H9 (cell line): ENCODE measurements at regions not wholly inside any gene's neighbourhood (a gene's known extent, or its start where the extent isn't known, plus 50 kb on each side); places are given as distances from the start of the nearest gene placed in this dataset.

Experiments
- DNase-seq: peaks from one replicate; pipeline ENCODE4 v3.0.0-alpha.2; 2017
- H2AFZ ChIP-seq: one replicate; pipeline ENCODE4 v1.6.1; 2013; ENCODE audit warnings: mild to moderate bottlenecking, low read length, control low read depth, moderate library complexity
- H2AK5ac ChIP-seq: 2 replicates; pipeline ENCODE4 v1.6.1; 2013; ENCODE audit warnings: low read length, control low read depth, mixed read lengths; ENCODE audit not compliant: insufficient read length
- H2BK120ac ChIP-seq: one replicate; pipeline ENCODE4 v1.6.1; 2013; ENCODE audit warnings: low read depth, mild to moderate bottlenecking, low read length, control low read depth, inconsistent platforms; ENCODE audit not compliant: poor library complexity, severe bottlenecking
- H2BK12ac ChIP-seq: 2 replicates; pipeline ENCODE4 v1.6.1; 2013; ENCODE audit warnings: low read length, control low read depth, mixed read lengths, low read depth; ENCODE audit not compliant: insufficient read length
- H2BK15ac ChIP-seq: 2 replicates; pipeline ENCODE4 v1.6.1; 2013; ENCODE audit warnings: low read depth, low read length, control low read depth
- H2BK20ac ChIP-seq: one replicate; pipeline ENCODE4 v1.6.1; 2013; ENCODE audit warnings: low read depth, mild to moderate bottlenecking, low read length, control low read depth, inconsistent platforms; ENCODE audit not compliant: poor library complexity, severe bottlenecking
- H2BK5ac ChIP-seq: 2 replicates; pipeline ENCODE4 v1.6.1; 2013; ENCODE audit warnings: low read length, control low read depth, mixed read lengths; ENCODE audit not compliant: insufficient read length
- H3K14ac ChIP-seq: 2 replicates; pipeline ENCODE4 v1.6.1; 2013; ENCODE audit warnings: low read length, control low read depth; ENCODE audit not compliant: insufficient read depth
- H3K18ac ChIP-seq: 2 replicates; pipeline ENCODE4 v1.6.1; 2013; ENCODE audit warnings: low read depth, mild to moderate bottlenecking, mixed read lengths, low read length, control low read depth; ENCODE audit not compliant: insufficient read length
- H3K23ac ChIP-seq: 2 replicates; pipeline ENCODE4 v1.6.1; 2013; ENCODE audit warnings: low read length, control low read depth, mixed read lengths, low read depth; ENCODE audit not compliant: insufficient read length
- H3K23me2 ChIP-seq: 2 replicates; pipeline ENCODE4 v1.6.1; 2013; ENCODE audit warnings: low read depth, mild to moderate bottlenecking, mixed read lengths, low read length, control low read depth; ENCODE audit not compliant: insufficient read length, poor library complexity, severe bottlenecking
- H3K27ac ChIP-seq: 2 replicates; pipeline ENCODE4 v1.5.1; 2013; ENCODE audit warnings: low read length, control low read depth, mixed read lengths, low read depth; ENCODE audit not compliant: insufficient read length
- H3K27me3 ChIP-seq: 2 replicates; pipeline ENCODE4 v1.6.1; 2013; ENCODE audit warnings: low read length, control low read depth, inconsistent platforms; ENCODE audit not compliant: insufficient read depth
- H3K4ac ChIP-seq: 2 replicates; pipeline ENCODE4 v1.6.1; 2013; ENCODE audit warnings: low read depth, mild to moderate bottlenecking, control low read depth, inconsistent platforms, low read length, moderate library complexity
- H3K4me1 ChIP-seq: 2 replicates; pipeline ENCODE4 v1.6.1; 2013; ENCODE audit warnings: low read length, control low read depth, inconsistent platforms; ENCODE audit not compliant: insufficient read depth
- H3K4me2 ChIP-seq: 2 replicates; pipeline ENCODE4 v1.6.1; 2013; ENCODE audit warnings: low read length, control low read depth, mixed read lengths; ENCODE audit not compliant: insufficient read length, insufficient read depth
- H3K56ac ChIP-seq: 2 replicates; pipeline ENCODE4 v1.6.1; 2013; ENCODE audit warnings: low read depth, mild to moderate bottlenecking, mixed read lengths, low read length, control low read depth; ENCODE audit not compliant: insufficient read length
- H3K79me1 ChIP-seq: 2 replicates; pipeline ENCODE4 v1.6.1; 2013; ENCODE audit warnings: low read depth, mild to moderate bottlenecking, moderate library complexity, low read length, control low read depth, inconsistent platforms; ENCODE audit not compliant: insufficient read depth, poor library complexity, severe bottlenecking
- H3K79me2 ChIP-seq: 2 replicates; pipeline ENCODE4 v1.6.1; 2013; ENCODE audit warnings: low read length, control low read depth, inconsistent platforms; ENCODE audit not compliant: insufficient read depth
- H3K9ac ChIP-seq: 2 replicates; pipeline ENCODE4 v1.6.1; 2013; ENCODE audit warnings: low read length, control low read depth, mixed read lengths; ENCODE audit not compliant: insufficient read length; ENCODE audit errors: extremely low read depth
- H3K9me3 ChIP-seq: one replicate; pipeline ENCODE4 v1.6.1; 2013; ENCODE audit warnings: low read depth, low read length, inconsistent platforms; ENCODE audit not compliant: control insufficient read depth
- H3T11ph ChIP-seq: one replicate; pipeline ENCODE4 v1.6.1; 2013; ENCODE audit warnings: mild to moderate bottlenecking, low read length, control low read depth, inconsistent platforms
- H4K20me1 ChIP-seq: one replicate; pipeline ENCODE4 v1.6.1; 2013; ENCODE audit not compliant: control insufficient read depth, insufficient read length, insufficient read depth
- H4K5ac ChIP-seq: 2 replicates; pipeline ENCODE4 v1.6.1; 2013; ENCODE audit warnings: low read depth, mild to moderate bottlenecking, mixed read lengths, low read length, control low read depth; ENCODE audit not compliant: insufficient read length
- H4K8ac ChIP-seq: replicated peaks from 2 replicates; pipeline ENCODE4 v1.6.1; 2013; ENCODE audit warnings: low read length, control low read depth, mixed read lengths, low read depth; ENCODE audit not compliant: insufficient read length
- H4K91ac ChIP-seq: 2 replicates; pipeline ENCODE4 v1.6.1; 2013; ENCODE audit warnings: low read depth, mild to moderate bottlenecking, moderate library complexity, mixed read lengths, low read length, control low read depth; ENCODE audit not compliant: insufficient read length
- H3K27ac Mint-ChIP-seq, 3 experiments: 2 replicates in 2 of 3; 3 replicates in 1 of 3; pipeline ENCODE4 v1.8.0; 2020 to 2021; ENCODE audit warnings: mixed read lengths in 3 of 3, mild to moderate bottlenecking in 1 of 3, moderate library complexity in 1 of 3
- H3K27me3 Mint-ChIP-seq: 2 replicates; pipeline ENCODE4 v1.8.0; 2021; ENCODE audit warnings: low read depth, mild to moderate bottlenecking, moderate library complexity, mixed read lengths
- H3K36me3 Mint-ChIP-seq, 3 experiments: 2 replicates in 2 of 3; 3 replicates in 1 of 3; pipeline ENCODE4 v1.8.0; 2020 to 2021; ENCODE audit warnings: low read depth in 3 of 3, mixed read lengths in 3 of 3; ENCODE audit not compliant: insufficient read depth in 1 of 3
- H3K4me1 Mint-ChIP-seq, 2 experiments: 2 replicates each; pipeline ENCODE4 v1.8.0; 2020; ENCODE audit warnings: mixed read lengths in 2 of 2
- H3K4me3 Mint-ChIP-seq, 2 experiments: 2 replicates in 1 of 2; 3 replicates in 1 of 2; pipeline ENCODE4 v1.8.0; 2020 to 2021; ENCODE audit warnings: mild to moderate bottlenecking in 2 of 2, mixed read lengths in 2 of 2, moderate library complexity in 1 of 2
- H3K9me3 Mint-ChIP-seq, 2 experiments: 2 replicates in 1 of 2; 3 replicates in 1 of 2; pipeline ENCODE4 v1.8.0; 2020; ENCODE audit warnings: mild to moderate bottlenecking in 2 of 2, mixed read lengths in 2 of 2, moderate library complexity in 1 of 2
- WGBS: extraction: QIAGEN DNeasy Blood & Tissue Kit; methylation state at CpG from one replicate; pipeline ENCODE4 v1.1.7; 2013; ENCODE audit warnings: missing lambda C conversion rate, low lambda C conversion rate, mixed read lengths; ENCODE audit not compliant: insufficient read length; ENCODE audit errors: extremely low coverage; 5-methylcytosine and 5-hydroxymethylcytosine counted together
- TF ChIP-seq, protein P1 (sequence below): fragments of 200-600 bp; sonication (generic); conservative IDR thresholded peaks from 3 replicates; pipeline ENCODE4 v1.8.0; 2021; ENCODE audit warnings: antibody characterized with exemption, mild to moderate bottlenecking

DNA sequence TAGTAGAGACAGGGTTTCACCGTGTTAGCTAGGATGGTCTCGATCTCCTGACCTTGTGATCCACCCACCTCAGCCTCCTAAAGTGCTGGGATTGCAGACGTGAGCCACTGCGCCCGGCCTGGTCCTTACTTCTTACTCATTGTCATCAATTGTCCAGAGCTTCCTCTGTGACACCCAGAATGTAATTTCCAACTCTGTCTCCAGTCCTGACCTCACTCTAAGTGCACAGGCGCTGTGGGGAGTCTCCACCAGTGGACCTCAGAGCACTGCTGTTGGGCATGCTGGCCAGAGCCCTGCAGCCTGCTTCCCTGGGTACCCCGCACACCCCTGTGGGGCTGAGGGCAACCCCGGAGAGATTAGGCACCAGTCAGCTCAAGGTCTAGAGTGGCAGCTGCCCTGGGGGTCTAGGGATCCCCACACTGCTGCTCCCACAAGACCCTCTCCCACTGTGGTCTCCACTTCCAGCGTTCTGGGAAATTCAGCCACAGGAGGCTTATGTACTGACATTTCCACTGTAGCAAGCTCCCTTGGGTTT is 1140.3 kb downstream of the TBC1D22A start:
- H4K91ac ChIP-seq: no peak overlapping the region
- no peak overlapping the region for H4K5ac ChIP-seq
- H3K23ac ChIP-seq: no peak overlapping the region
- peaks cover 0 to 5% (median 0%) of the 10 kb centered on the region in 3 experiments; a peak in 3 of 7 replicates for H3K36me3 Mint-ChIP-seq
- H3K27ac ChIP-seq: no peak overlapping the region
- no peak overlapping the region for H3K27ac Mint-ChIP-seq
- no peak overlapping the region for H3T11ph ChIP-seq
- no peaks in the 10 kb centered on the region for H3K27me3 ChIP-seq
- no peak overlapping the region for H3K18ac ChIP-seq
- H3K27me3 Mint-ChIP-seq: peaks cover 3% of the 10 kb centered on the region
- H4K8ac ChIP-seq: no peak overlapping the region
- H3K14ac ChIP-seq: no peak overlapping the region
- no peaks in the 10 kb centered on the region for H3K23me2 ChIP-seq
- H2BK20ac ChIP-seq: no peak overlapping the region
- no peak overlapping the region for H3K4me3 Mint-ChIP-seq
- H3K4me2 ChIP-seq: no peak overlapping the region
- DNase-seq: no peak
- H4K20me1 ChIP-seq: no peaks in the 10 kb centered on the region
- TF ChIP-seq, protein P1, sequence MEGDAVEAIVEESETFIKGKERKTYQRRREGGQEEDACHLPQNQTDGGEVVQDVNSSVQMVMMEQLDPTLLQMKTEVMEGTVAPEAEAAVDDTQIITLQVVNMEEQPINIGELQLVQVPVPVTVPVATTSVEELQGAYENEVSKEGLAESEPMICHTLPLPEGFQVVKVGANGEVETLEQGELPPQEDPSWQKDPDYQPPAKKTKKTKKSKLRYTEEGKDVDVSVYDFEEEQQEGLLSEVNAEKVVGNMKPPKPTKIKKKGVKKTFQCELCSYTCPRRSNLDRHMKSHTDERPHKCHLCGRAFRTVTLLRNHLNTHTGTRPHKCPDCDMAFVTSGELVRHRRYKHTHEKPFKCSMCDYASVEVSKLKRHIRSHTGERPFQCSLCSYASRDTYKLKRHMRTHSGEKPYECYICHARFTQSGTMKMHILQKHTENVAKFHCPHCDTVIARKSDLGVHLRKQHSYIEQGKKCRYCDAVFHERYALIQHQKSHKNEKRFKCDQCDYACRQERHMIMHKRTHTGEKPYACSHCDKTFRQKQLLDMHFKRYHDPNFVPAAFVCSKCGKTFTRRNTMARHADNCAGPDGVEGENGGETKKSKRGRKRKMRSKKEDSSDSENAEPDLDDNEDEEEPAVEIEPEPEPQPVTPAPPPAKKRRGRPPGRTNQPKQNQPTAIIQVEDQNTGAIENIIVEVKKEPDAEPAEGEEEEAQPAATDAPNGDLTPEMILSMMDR: no peak
- WGBS: no CpG with 5 or more reads among the region's 9 CpGs
- H2BK120ac ChIP-seq: no peak overlapping the region
- no peaks in the 10 kb centered on the region for H3K4me1 ChIP-seq
- no peak overlapping the region for H2AFZ ChIP-seq
- no peak overlapping the region for H2BK5ac ChIP-seq
- no peak overlapping the region for H3K9ac ChIP-seq
- no peak overlapping the region for H3K4ac ChIP-seq
- H3K56ac ChIP-seq: no peak overlapping the region
- no peaks in the 10 kb centered on the region for H3K79me2 ChIP-seq
- H2BK15ac ChIP-seq: no peak overlapping the region
- no peaks in the 10 kb centered on the region for H3K4me1 Mint-ChIP-seq
- H3K9me3 Mint-ChIP-seq: peaks cover 18 to 72% of the 10 kb centered on the region in 2 experiments
- no peak overlapping the region for H2AK5ac ChIP-seq
- peaks cover 12% of the 10 kb centered on the region for H3K9me3 ChIP-seq
- no peaks in the 10 kb centered on the region for H3K79me1 ChIP-seq
- H2BK12ac ChIP-seq: no peak overlapping the region
